ENCODE measurements at regions not wholly inside any gene's neighbourhood (a gene's known extent, or its start where the extent isn't known, plus 50 kb on each side); places are given as distances from the start of the nearest gene placed in this dataset.

DNA sequence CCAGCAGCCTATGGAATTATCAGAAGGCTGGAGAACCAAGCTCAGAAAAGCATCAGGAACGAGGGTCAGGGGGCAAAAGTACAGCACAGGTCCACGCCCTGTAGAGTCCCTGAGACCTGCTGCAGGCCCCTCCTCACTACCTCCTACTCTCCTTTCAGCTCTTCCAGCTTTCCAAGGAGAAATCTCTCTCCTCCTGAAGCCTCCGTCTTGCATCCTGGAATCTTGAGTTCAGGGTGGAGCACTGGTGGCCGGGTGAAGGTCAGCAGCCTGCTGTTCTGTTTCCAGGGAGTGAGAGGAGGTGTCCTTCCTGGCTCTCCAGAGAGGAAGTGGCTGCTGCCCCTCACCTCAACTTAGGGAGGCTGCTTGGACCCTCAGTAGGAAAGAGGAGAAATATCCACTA lies 342.3 kb downstream of the ZSWIM6 start:
- TF ChIP-seq CTCF (IDR thresholded peaks at IDR 0.05) = no peak
- no peak for TF ChIP-seq POLR2A (IDR thresholded peaks at IDR 0.05)

Data from testis (tissue), 2 donors.